ENCODE measurements at regions not wholly inside any gene's neighbourhood (a gene's known extent, or its start where the extent isn't known, plus 50 kb on each side); places are given as distances from the start of the nearest gene placed in this dataset.

DNA sequence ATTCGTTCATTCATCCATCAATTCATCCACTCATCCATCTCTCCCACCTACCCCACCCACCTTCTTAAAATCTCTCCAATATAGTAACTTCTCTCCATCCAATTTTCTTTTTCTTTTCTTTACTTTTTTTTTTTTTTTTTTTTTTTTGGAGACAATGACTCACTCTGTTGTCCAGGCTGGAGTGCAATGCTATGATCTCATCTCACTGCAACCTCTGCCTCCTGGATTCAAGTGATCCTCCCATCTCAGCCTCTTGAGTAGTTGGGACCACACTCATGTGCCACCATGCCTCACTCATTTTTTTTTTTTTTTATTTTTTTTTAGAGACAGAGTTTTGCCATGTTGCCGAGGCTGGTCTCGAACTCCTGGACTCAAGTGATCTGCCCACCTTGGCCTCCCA lies 118.4 kb downstream of the SUDS3 start:
- Histone ChIP-seq H3K4me1 (replicated peaks in 1 of 2; ENCODE audit: control insufficient read depth in 2 of 2, insufficient read depth in 2 of 2, low read length in 2 of 2) (no peaks in the 10 kb centered on the region), H3K9me1 (ENCODE audit: control insufficient read depth, insufficient read depth, low read length) (no peaks in the 10 kb centered on the region), H3K27me3 (ENCODE audit: control insufficient read depth in 2 of 2, insufficient read depth in 2 of 2, low read length in 2 of 2) (no peaks in the 10 kb centered on the region; a peak in 1 of 5 replicates), H3K27ac (ENCODE audit: extremely low read depth, low read depth, low read length) (no peak overlapping the region), H3K79me2 (ENCODE audit: control insufficient read depth, insufficient read depth, low read length) (no peaks in the 10 kb centered on the region), H3K9me3 (replicated peaks; ENCODE audit: control insufficient read depth, insufficient read depth, low read depth, low read length) (no peaks in the 10 kb centered on the region), H3K4me2 (ENCODE audit: insufficient read depth, low read length) (no peak overlapping the region), H3K9ac (ENCODE audit: insufficient read depth in 1 of 2, low read depth in 2 of 2, low read length in 2 of 2) (no peak overlapping the region), H3K36me3 (ENCODE audit: control insufficient read depth, insufficient read depth, low read length) (no peaks in the 10 kb centered on the region), H3K4me3 (no peak overlapping the region), H2AFZ (ENCODE audit: low read depth, low read length) (no peak overlapping the region), H4K20me1 (replicated peaks; ENCODE audit: control insufficient read depth, insufficient read depth, low read length) (no peaks in the 10 kb centered on the region)
- DNase-seq (ENCODE audit: extremely low read depth in 1 of 4, low spot score in 3 of 4) (no peak), FAIRE-seq (no peak), ATAC-seq (no peak)
- POLR2A ChIA-PET, result no interaction called here
- TF ChIP-seq MTA3 (IDR thresholded peaks at IDR 0.05; ENCODE audit: borderline replicate concordance) (no peak), HEY1 (CRISPR knock-in tag; IDR thresholded peaks at IDR 0.05; ENCODE audit: borderline replicate concordance) (no peak), GATAD2B (IDR thresholded peaks at IDR 0.05; ENCODE audit: borderline replicate concordance) (no peak), HNRNPL (IDR thresholded peaks at IDR 0.05; ENCODE audit: low read depth, low read length) (no peak), ZNF76 (CRISPR knock-in tag; IDR thresholded peaks at IDR 0.05; ENCODE audit: borderline replicate concordance) (no peak), ZNF586 (CRISPR knock-in tag; conservative IDR thresholded peaks at IDR 0.05) (no peak), ZNF184 (CRISPR knock-in tag; IDR thresholded peaks at IDR 0.05) (no peak), WHSC1 (IDR thresholded peaks at IDR 0.05; ENCODE audit: low read length) (no peak), MTA2 (IDR thresholded peaks at IDR 0.05; ENCODE audit: low read depth) (no peak), NFYB (IDR thresholded peaks at IDR 0.05; ENCODE audit: extremely low read depth, insufficient read length) (no peak)
- 0% methylated on average over 3 of the region's 3 CpGs for WGBS (ENCODE audit: insufficient coverage, low coverage, missing lambda C conversion rate)
- in situ Hi-C loops (cut with MboI), result no loop called here
- CTCF ChIA-PET (ENCODE audit: low intra/inter-chr PET ratio), result no interaction called here
- intact Hi-C loops (cut with micrococcal nuclease), result no loop called here
- no TSS peak for BruUV-seq (replicated peaks)
